HEK293T (cell line): ENCODE measurements at regions not wholly inside any gene's neighbourhood (a gene's known extent, or its start where the extent isn't known, plus 50 kb on each side); places are given as distances from the start of the nearest gene placed in this dataset.

Source experiments
- BHLHE40 ChIP-seq: fragments of 450-650 bp; IDR thresholded peaks from 2 replicates; pipeline ENCODE4 v1.6.1; 2016; ENCODE audit warnings: mild to moderate bottlenecking, moderate library complexity, borderline replicate concordance
- CTBP1 ChIP-seq: fragments of 450-650 bp; IDR thresholded peaks from 2 replicates; pipeline ENCODE4 v1.6.1; 2016; ENCODE audit warnings: borderline replicate concordance
- ELF4 ChIP-seq: fragments of 450-650 bp; IDR thresholded peaks from 2 replicates; pipeline ENCODE4 v1.6.1; 2017; ENCODE audit warnings: antibody characterized with exemption
- FOXM1 ChIP-seq: fragments of 450-650 bp; IDR thresholded peaks from 2 replicates; pipeline ENCODE4 v1.6.1; 2017; ENCODE audit warnings: mild to moderate bottlenecking, borderline replicate concordance
- HDGF ChIP-seq: fragments of 450-650 bp; IDR thresholded peaks from 2 replicates; pipeline ENCODE4 v1.6.1; 2017; ENCODE audit warnings: antibody characterized with exemption, borderline replicate concordance
- SP1 ChIP-seq: fragments of 450-650 bp; IDR thresholded peaks from 2 replicates; pipeline ENCODE4 v1.6.1; 2017
- SUZ12 ChIP-seq: fragments of 450-650 bp; IDR thresholded peaks from 2 replicates; pipeline ENCODE4 v1.6.1; 2016; ENCODE audit warnings: mild to moderate bottlenecking
- TARDBP ChIP-seq: fragments of 450-650 bp; IDR thresholded peaks from 2 replicates; pipeline ENCODE4 v1.6.1; 2016
- ZNF384 ChIP-seq: fragments of 450-650 bp; IDR thresholded peaks from 2 replicates; pipeline ENCODE4 v1.6.1; 2016
- TF ChIP-seq, protein P1 (sequence below): fragments of 450-650 bp; IDR thresholded peaks from 2 replicates; pipeline ENCODE4 v1.6.1; 2016

DNA sequence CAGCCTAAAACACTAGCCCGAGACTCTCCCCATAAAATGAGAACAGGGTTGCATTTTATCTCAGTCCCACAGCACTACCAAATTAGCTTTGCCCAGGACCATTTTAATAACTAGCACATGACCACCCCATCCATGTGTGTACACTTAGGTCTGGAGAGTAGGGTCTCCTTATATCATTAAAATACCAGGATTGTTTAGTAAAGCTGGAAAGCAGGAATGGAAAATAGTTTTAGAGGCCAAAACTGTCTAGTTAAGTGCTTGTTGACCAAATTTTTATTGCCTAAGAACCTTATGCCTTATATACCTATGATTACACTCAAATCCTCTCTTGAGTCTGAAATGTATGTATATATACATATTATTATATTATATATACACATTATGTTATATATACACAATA lies 608.4 kb downstream of the HDGFL1 start:
- TF ChIP-seq ELF4 (no peak), FOXM1 (no peak), TARDBP (no peak), HDGF (no peak), SUZ12 (no peak), BHLHE40 (no peak), SP1 (no peak), ZNF384 (no peak), CTBP1 (no peak)
- TF ChIP-seq, protein P1, sequence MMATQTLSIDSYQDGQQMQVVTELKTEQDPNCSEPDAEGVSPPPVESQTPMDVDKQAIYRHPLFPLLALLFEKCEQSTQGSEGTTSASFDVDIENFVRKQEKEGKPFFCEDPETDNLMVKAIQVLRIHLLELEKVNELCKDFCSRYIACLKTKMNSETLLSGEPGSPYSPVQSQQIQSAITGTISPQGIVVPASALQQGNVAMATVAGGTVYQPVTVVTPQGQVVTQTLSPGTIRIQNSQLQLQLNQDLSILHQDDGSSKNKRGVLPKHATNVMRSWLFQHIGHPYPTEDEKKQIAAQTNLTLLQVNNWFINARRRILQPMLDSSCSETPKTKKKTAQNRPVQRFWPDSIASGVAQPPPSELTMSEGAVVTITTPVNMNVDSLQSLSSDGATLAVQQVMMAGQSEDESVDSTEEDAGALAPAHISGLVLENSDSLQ: no peak
